Neuronal stem cell (in vitro differentiated cells): ENCODE measurements at regions not wholly inside any gene's neighbourhood (a gene's known extent, or its start where the extent isn't known, plus 50 kb on each side); places are given as distances from the start of the nearest gene placed in this dataset.

Source experiments
- DNase-seq: peaks from one replicate; pipeline ENCODE4 v3.0.0-alpha.2; 2013; ENCODE audit warnings: low spot score
- H2AFZ ChIP-seq: one replicate; pipeline ENCODE4 v1.6.1; 2013; ENCODE audit warnings: mild to moderate bottlenecking, low read length, inconsistent platforms
- H2AK5ac ChIP-seq: 2 replicates; pipeline ENCODE4 v1.6.1; 2013; ENCODE audit warnings: low read depth, mild to moderate bottlenecking, inconsistent platforms, low read length, moderate library complexity, mixed read lengths
- H2BK120ac ChIP-seq: 2 replicates; pipeline ENCODE4 v1.6.1; 2013; ENCODE audit warnings: low read depth, mild to moderate bottlenecking, inconsistent platforms, low read length, moderate library complexity, mixed read lengths
- H2BK12ac ChIP-seq: one replicate; pipeline ENCODE4 v1.6.1; 2013; ENCODE audit warnings: low read length, inconsistent platforms
- H2BK15ac ChIP-seq: 2 replicates; pipeline ENCODE4 v1.6.1; 2013; ENCODE audit warnings: mild to moderate bottlenecking, low read length, inconsistent platforms, mixed read lengths
- H2BK5ac ChIP-seq: one replicate; pipeline ENCODE4 v1.6.1; 2013; ENCODE audit warnings: inconsistent platforms, mild to moderate bottlenecking, low read length, moderate library complexity
- H3K14ac ChIP-seq: one replicate; pipeline ENCODE4 v1.6.1; 2013; ENCODE audit warnings: low read length, inconsistent platforms
- H3K18ac ChIP-seq: 2 replicates; pipeline ENCODE4 v1.6.1; 2013; ENCODE audit warnings: low read length, inconsistent platforms
- H3K23ac ChIP-seq: 2 replicates; pipeline ENCODE4 v1.6.1; 2013; ENCODE audit warnings: low read depth, mild to moderate bottlenecking, mixed read lengths, low read length, inconsistent platforms; ENCODE audit not compliant: poor library complexity
- H3K27ac ChIP-seq: replicated peaks from 3 replicates; pipeline ENCODE4 v1.5.1; 2013; ENCODE audit warnings: low read length, inconsistent platforms
- H3K27me3 ChIP-seq, 3 experiments: 2 replicates each; pipeline ENCODE4 v1.6.1; 2013; ENCODE audit warnings: low read length in 3 of 3, mild to moderate bottlenecking in 2 of 3, inconsistent platforms in 1 of 3, low read depth in 1 of 3, mixed read lengths in 1 of 3, moderate library complexity in 1 of 3; ENCODE audit not compliant: control insufficient read depth in 3 of 3, insufficient read depth in 3 of 3
- H3K36me3 ChIP-seq, 2 donors: replicated peaks in 1 of 2; 2 replicates each; pipeline ENCODE4 v1.6.1; 2013; ENCODE audit warnings: low read length in 2 of 2; ENCODE audit not compliant: control insufficient read depth in 2 of 2, insufficient read depth in 2 of 2
- H3K4ac ChIP-seq: 2 replicates; pipeline ENCODE4 v1.6.1; 2013; ENCODE audit warnings: inconsistent platforms, mild to moderate bottlenecking, low read length, moderate library complexity
- H3K4me1 ChIP-seq, 2 donors: 1 replicate in 1 of 2; 2 replicates in 1 of 2; pipeline ENCODE4 v1.6.1; 2013; ENCODE audit warnings: low read length in 2 of 2, low read depth in 1 of 2; ENCODE audit not compliant: control insufficient read depth in 2 of 2, insufficient read depth in 1 of 2
- H3K4me2 ChIP-seq: one replicate; pipeline ENCODE4 v1.6.1; 2013; ENCODE audit warnings: mild to moderate bottlenecking, low read length, inconsistent platforms; ENCODE audit not compliant: insufficient read depth, poor library complexity, severe bottlenecking
- H3K4me3 ChIP-seq, 2 donors: 2 replicates each; pipeline ENCODE4 v1.5.1; 2013; ENCODE audit warnings: low read length in 2 of 2, mild to moderate bottlenecking in 2 of 2, inconsistent platforms in 1 of 2, moderate library complexity in 1 of 2
- H3K79me1 ChIP-seq: one replicate; pipeline ENCODE4 v1.6.1; 2013; ENCODE audit warnings: low read depth, mild to moderate bottlenecking, inconsistent platforms, low read length, moderate library complexity
- H3K9ac ChIP-seq: one replicate; pipeline ENCODE4 v1.6.1; 2013; ENCODE audit warnings: mild to moderate bottlenecking, low read depth, low read length, inconsistent platforms; ENCODE audit not compliant: poor library complexity
- H3K9me3 ChIP-seq, 2 donors: replicated peaks in 1 of 2; 2 replicates each; pipeline versions ENCODE3 to v1.6.1; 2013; ENCODE audit warnings: low read length in 2 of 2, mild to moderate bottlenecking in 2 of 2, inconsistent platforms in 1 of 2, low read depth in 1 of 2, mixed read lengths in 1 of 2, moderate library complexity in 1 of 2; ENCODE audit not compliant: control insufficient read depth in 2 of 2, insufficient read depth in 1 of 2
- H4K8ac ChIP-seq: one replicate; pipeline ENCODE4 v1.6.1; 2013; ENCODE audit warnings: low read depth, mild to moderate bottlenecking, inconsistent platforms, low read length, moderate library complexity
- H4K91ac ChIP-seq: one replicate; pipeline ENCODE4 v1.6.1; 2013; ENCODE audit warnings: low read length, low read depth, mild to moderate bottlenecking, inconsistent platforms; ENCODE audit not compliant: poor library complexity
- WGBS, 2 donors: extraction: QIAGEN DNeasy Blood & Tissue Kit; methylation state at CpG; one replicate each; pipeline ENCODE4 v1.1.7; 2013; ENCODE audit warnings: missing lambda C conversion rate in 2 of 2, mixed read lengths in 1 of 2; ENCODE audit not compliant: insufficient read length in 2 of 2, insufficient replicate concordance in 1 of 2; ENCODE audit errors: extremely low coverage in 2 of 2; 5-methylcytosine and 5-hydroxymethylcytosine counted together

- H3K4me3 ChIP-seq = no peak overlapping the region
- H3K4me2 ChIP-seq = no peak overlapping the region
- H4K91ac ChIP-seq = no peak overlapping the region
- peaks cover 0 to 8% of the 10 kb centered on the region in 2 donors for H3K4me1 ChIP-seq
- no peak overlapping the region for H2BK5ac ChIP-seq
- H3K14ac ChIP-seq = no peak overlapping the region
- H3K79me1 ChIP-seq = no peaks in the 10 kb centered on the region
- H3K9ac ChIP-seq = no peak overlapping the region
- no CpG with 5 or more reads among the region's 6 CpGs for WGBS, 2 donors
- no peak overlapping the region for H3K23ac ChIP-seq
- H3K4ac ChIP-seq = no peak overlapping the region
- no peak overlapping the region for H3K27ac ChIP-seq
- H3K9me3 ChIP-seq = no peaks in the 10 kb centered on the region
- no peak for DNase-seq
- H2AK5ac ChIP-seq = no peak overlapping the region
- peak overlapping the region; percentile 52 for H2AFZ ChIP-seq
- no peak overlapping the region for H2BK12ac ChIP-seq
- no peaks in the 10 kb centered on the region for H3K36me3 ChIP-seq
- H2BK120ac ChIP-seq = no peak overlapping the region
- H3K27me3 ChIP-seq = no peaks in the 10 kb centered on the region
- no peak overlapping the region for H2BK15ac ChIP-seq
- no peak overlapping the region for H3K18ac ChIP-seq
- no peak overlapping the region for H4K8ac ChIP-seq
Observed at GRCh38 chrX:13430136-13430827, 110.4 kb upstream of the ATXN3L start.

GRCh38 chrX:13428053-13428786 lies 108.4 kb upstream of the ATXN3L start:
- Histone ChIP-seq H2BK15ac (no peak overlapping the region), H4K91ac (no peak overlapping the region), H3K27ac (no peak overlapping the region), H2AFZ (peak overlapping the region; percentile 76), H2BK120ac (no peak overlapping the region), H3K4me1 (peaks cover 0 to 8% of the 10 kb centered on the region in 2 donors), H2BK5ac (no peak overlapping the region), H3K79me1 (no peaks in the 10 kb centered on the region), H2AK5ac (no peak overlapping the region), H3K4me3 (no peak overlapping the region), H2BK12ac (no peak overlapping the region), H3K14ac (no peak overlapping the region), H3K9ac (no peak overlapping the region), H3K23ac (no peak overlapping the region), H3K9me3 (no peaks in the 10 kb centered on the region), H4K8ac (no peak overlapping the region), H3K36me3 (no peaks in the 10 kb centered on the region), H3K4me2 (no peak overlapping the region), H3K27me3 (no peaks in the 10 kb centered on the region), H3K18ac (no peak overlapping the region), H3K4ac (no peak overlapping the region)
- WGBS, 2 donors = no CpG with 5 or more reads among the region's 5 CpGs
- DNase-seq = no peak

GRCh38 chrX:13427441-13428052 lies 107.7 kb upstream of the ATXN3L start:
- H3K14ac ChIP-seq = no peak overlapping the region
- no peaks in the 10 kb centered on the region for H3K36me3 ChIP-seq
- H3K27me3 ChIP-seq = no peaks in the 10 kb centered on the region
- H3K79me1 ChIP-seq = no peaks in the 10 kb centered on the region
- no peak overlapping the region for H3K4ac ChIP-seq
- H3K4me1 ChIP-seq = peaks cover 0 to 8% of the 10 kb centered on the region in 2 donors
- H2AFZ ChIP-seq = peak overlapping the region; percentile 37
- no peak overlapping the region for H2BK15ac ChIP-seq
- no peak overlapping the region for H4K91ac ChIP-seq
- no peak overlapping the region for H2AK5ac ChIP-seq
- H2BK120ac ChIP-seq = no peak overlapping the region
- no peak overlapping the region for H3K23ac ChIP-seq
- H3K4me2 ChIP-seq = no peak overlapping the region
- no peak overlapping the region for H3K27ac ChIP-seq
- DNase-seq = no peak
- H3K18ac ChIP-seq = no peak overlapping the region
- no peak overlapping the region for H4K8ac ChIP-seq
- H3K9me3 ChIP-seq = no peaks in the 10 kb centered on the region
- H2BK12ac ChIP-seq = no peak overlapping the region
- WGBS, 2 donors = no CpG with 5 or more reads among the region's 5 CpGs
- H2BK5ac ChIP-seq = no peak overlapping the region
- H3K9ac ChIP-seq = no peak overlapping the region
- H3K4me3 ChIP-seq = no peak overlapping the region

- H3K18ac ChIP-seq = no peak overlapping the region
- H2AK5ac ChIP-seq = no peak overlapping the region
- H3K79me1 ChIP-seq = no peaks in the 10 kb centered on the region
- H2BK15ac ChIP-seq = no peak overlapping the region
- no peak overlapping the region for H4K91ac ChIP-seq
- H3K9ac ChIP-seq = no peak overlapping the region
- H3K9me3 ChIP-seq = no peaks in the 10 kb centered on the region
- no peaks in the 10 kb centered on the region for H3K36me3 ChIP-seq
- H3K14ac ChIP-seq = no peak overlapping the region
- H3K4me1 ChIP-seq = no peaks in the 10 kb centered on the region
- H2BK12ac ChIP-seq = no peak overlapping the region
- no peak overlapping the region for H2BK120ac ChIP-seq
- no peaks in the 10 kb centered on the region for H3K27me3 ChIP-seq
- no CpG with 5 or more reads among the region's 4 CpGs for WGBS, 2 donors
- no peak overlapping the region for H2BK5ac ChIP-seq
- H3K4me3 ChIP-seq = no peak overlapping the region
- no peak overlapping the region for H2AFZ ChIP-seq
- H4K8ac ChIP-seq = no peak overlapping the region
- H3K4me2 ChIP-seq = no peak overlapping the region
- no peak overlapping the region for H3K27ac ChIP-seq
- DNase-seq = no peak
- no peak overlapping the region for H3K4ac ChIP-seq
- H3K23ac ChIP-seq = no peak overlapping the region
Observed at GRCh38 chrX:13420545-13421183, 100.8 kb upstream of the ATXN3L start.
